ENCODE measurements at regions not wholly inside any gene's neighbourhood (a gene's known extent, or its start where the extent isn't known, plus 50 kb on each side); places are given as distances from the start of the nearest gene placed in this dataset.

DNA sequence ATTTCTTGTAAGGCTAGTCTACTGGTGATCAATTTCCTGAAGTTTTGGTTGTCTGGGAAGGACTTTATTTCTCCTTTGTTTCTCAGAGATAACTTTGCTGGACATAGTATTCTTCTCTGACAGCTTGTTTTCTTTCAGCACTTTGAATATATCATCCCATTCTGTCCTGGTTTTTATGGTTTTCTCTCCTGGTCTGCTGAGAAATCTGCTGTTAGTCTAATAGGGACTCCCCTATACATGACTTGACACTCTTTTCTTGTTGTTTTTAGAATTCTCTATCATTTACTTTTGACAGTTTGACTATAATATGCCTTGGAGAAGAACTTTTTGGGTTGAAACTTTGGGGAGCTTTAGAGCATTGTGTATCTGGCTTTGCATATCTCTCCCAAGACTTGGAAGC lies 112.5 kb downstream of the PRL start:
- ATAC-seq (no peak), FAIRE-seq (no peak), DNase-seq (ENCODE audit: low read depth in 1 of 2, low spot score in 1 of 2) (no peak)
- Histone ChIP-seq H3K4me3 (no peak overlapping the region), H3K4me2 (no peak overlapping the region), H3K27ac (no peak overlapping the region), H3K9me3 (peaks cover 2% of the 10 kb centered on the region; the same call in 1 of the 3 replicates), H3K4me1 (no peaks in the 10 kb centered on the region)
- TF ChIP-seq TFCP2L1 (CRISPR knock-in tag; IDR thresholded peaks at IDR 0.05) (no peak), RAD21 (conservative IDR thresholded peaks at IDR 0.05 in 1 of 2, IDR thresholded peaks at IDR 0.05 in 1 of 2) (no peak), CHD4 (IDR thresholded peaks at IDR 0.05; ENCODE audit: borderline replicate concordance) (no peak), PHF8 (IDR thresholded peaks at IDR 0.05; ENCODE audit: borderline replicate concordance, low read depth) (no peak), POLR2AphosphoS2 (conservative IDR thresholded peaks at IDR 0.05; ENCODE audit: low read length) (no peak), MYC (IDR thresholded peaks at IDR 0.05; ENCODE audit: borderline replicate concordance, low read length) (no peak), HOXB13 (CRISPR knock-in tag; IDR thresholded peaks at IDR 0.05; ENCODE audit: low read depth) (no peak), NFE2L2 (conservative IDR thresholded peaks at IDR 0.05; ENCODE audit: low read length) (no peak), ESRRA (IDR thresholded peaks at IDR 0.05; ENCODE audit: borderline replicate concordance, low read length) (no peak)
- TF ChIP-seq, protein P1, sequence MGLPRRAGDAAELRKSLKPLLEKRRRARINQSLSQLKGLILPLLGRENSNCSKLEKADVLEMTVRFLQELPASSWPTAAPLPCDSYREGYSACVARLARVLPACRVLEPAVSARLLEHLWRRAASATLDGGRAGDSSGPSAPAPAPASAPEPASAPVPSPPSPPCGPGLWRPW (IDR thresholded peaks at IDR 0.05) = no peak
- POLR2A ChIA-PET = no interaction called here
- CTCF ChIA-PET = no interaction called here

DNA sequence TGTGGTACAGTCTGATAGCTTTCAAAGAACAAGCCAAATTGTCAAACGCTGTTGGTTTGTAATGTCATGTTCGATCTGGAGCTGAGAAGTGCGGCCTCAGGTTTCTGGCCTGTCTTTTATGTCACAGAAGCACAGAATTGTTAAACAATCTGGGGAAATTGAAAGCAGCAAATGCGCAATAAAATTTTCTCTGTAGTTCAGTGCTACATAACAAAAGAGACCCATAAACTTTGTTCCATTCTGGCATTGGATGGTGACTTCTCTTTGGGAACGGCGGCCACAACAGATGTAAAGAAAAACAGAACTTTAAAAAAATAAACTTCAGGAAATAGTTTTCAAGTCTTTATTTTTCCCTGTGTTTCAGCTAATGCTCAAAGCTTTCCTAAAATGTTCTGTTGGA lies 106.9 kb downstream of the PRL start:
- TF ChIP-seq FOXS1 (CRISPR knock-in tag; IDR thresholded peaks at IDR 0.05) = no peak
- no peak for TF ChIP-seq MYC (IDR thresholded peaks at IDR 0.05; ENCODE audit: borderline replicate concordance, low read length)
- TF ChIP-seq JUNB (IDR thresholded peaks at IDR 0.05) = no peak
- TF ChIP-seq REST (IDR thresholded peaks at IDR 0.05) = no peak
- no peak overlapping the region for H3K4me2 ChIP-seq
- H3K27ac ChIP-seq = no peak overlapping the region
- WGBS (ENCODE audit: missing lambda C conversion rate) = 89% methylated on average over 6 of the region's 6 CpGs
- POLR2A ChIA-PET = no interaction called here
- H3K9me3 ChIP-seq = no peaks in the 10 kb centered on the region
- CTCF ChIA-PET = no interaction called here
- DNase-seq (ENCODE audit: low read depth in 1 of 2, low spot score in 1 of 2) (no peak), FAIRE-seq (no peak), ATAC-seq (no peak)
- H3K4me1 ChIP-seq = no peaks in the 10 kb centered on the region
- H3K4me3 ChIP-seq = no peak overlapping the region

- Histone ChIP-seq H3K4me3 (no peak overlapping the region), H3K27ac (no peak overlapping the region), H3K9me3 (no peaks in the 10 kb centered on the region), H3K4me1 (no peaks in the 10 kb centered on the region), H3K4me2 (no peak overlapping the region)
- no peak for FAIRE-seq
- ChIA-PET CTCF (interaction anchor here (0.6 kb wide), 2 partner anchors 79 to 475 kb away, joined by 3 to 4 read pairs; no protein-coding TSS in a partner anchor), POLR2A (no interaction called here)
- WGBS (ENCODE audit: missing lambda C conversion rate) = 60% methylated on average over 3 of the region's 3 CpGs
- no peak for TF ChIP-seq TFCP2L1 (CRISPR knock-in tag; IDR thresholded peaks at IDR 0.05)
- TF ChIP-seq, protein P2, sequence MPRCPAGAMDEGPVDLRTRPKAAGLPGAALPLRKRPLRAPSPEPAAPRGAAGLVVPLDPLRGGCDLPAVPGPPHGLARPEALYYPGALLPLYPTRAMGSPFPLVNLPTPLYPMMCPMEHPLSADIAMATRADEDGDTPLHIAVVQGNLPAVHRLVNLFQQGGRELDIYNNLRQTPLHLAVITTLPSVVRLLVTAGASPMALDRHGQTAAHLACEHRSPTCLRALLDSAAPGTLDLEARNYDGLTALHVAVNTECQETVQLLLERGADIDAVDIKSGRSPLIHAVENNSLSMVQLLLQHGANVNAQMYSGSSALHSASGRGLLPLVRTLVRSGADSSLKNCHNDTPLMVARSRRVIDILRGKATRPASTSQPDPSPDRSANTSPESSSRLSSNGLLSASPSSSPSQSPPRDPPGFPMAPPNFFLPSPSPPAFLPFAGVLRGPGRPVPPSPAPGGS (IDR thresholded peaks at IDR 0.05) = no peak
- TF ChIP-seq HOXA7 (CRISPR knock-in tag; IDR thresholded peaks at IDR 0.05) = no peak
- no peak for TF ChIP-seq PHF8 (IDR thresholded peaks at IDR 0.05; ENCODE audit: borderline replicate concordance, low read depth)
- TF ChIP-seq RFX5 (IDR thresholded peaks at IDR 0.05) = no peak
- TF ChIP-seq, protein P3, sequence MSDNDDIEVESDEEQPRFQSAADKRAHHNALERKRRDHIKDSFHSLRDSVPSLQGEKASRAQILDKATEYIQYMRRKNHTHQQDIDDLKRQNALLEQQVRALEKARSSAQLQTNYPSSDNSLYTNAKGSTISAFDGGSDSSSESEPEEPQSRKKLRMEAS (IDR thresholded peaks at IDR 0.05) = no peak
- TF ChIP-seq ATOH8 (CRISPR knock-in tag; IDR thresholded peaks at IDR 0.05; ENCODE audit: low read depth) = no peak
- TF ChIP-seq CEBPB (IDR thresholded peaks at IDR 0.05) = no peak
- TF ChIP-seq HEYL (CRISPR knock-in tag; IDR thresholded peaks at IDR 0.05) = no peak
- no peak for TF ChIP-seq MYC (IDR thresholded peaks at IDR 0.05; ENCODE audit: borderline replicate concordance, low read length)
- no peak for TF ChIP-seq EP300 (IDR thresholded peaks at IDR 0.05)
- no peak for ATAC-seq
- DNase-seq (ENCODE audit: low read depth in 1 of 2, low spot score in 1 of 2) = no peak
Observed at GRCh38 chr6:22194188-22194921, 102.5 kb downstream of the PRL start.

Measured in A549 (cell line).